Ovary (tissue), 3 donors: ENCODE measurements at regions not wholly inside any gene's neighbourhood (a gene's known extent, or its start where the extent isn't known, plus 50 kb on each side); places are given as distances from the start of the nearest gene placed in this dataset.

Experiments used
- CTCF ChIP-seq, 3 donors: fragments of 450-650 bp in 2 of 3; fragments of 200-600 bp in 1 of 3; IDR thresholded peaks; one replicate each; pipeline versions ENCODE4 v1.5.1 to v1.8.0; 2016 to 2022; ENCODE audit warnings: antibody characterized with exemption in 3 of 3, mild to moderate bottlenecking in 1 of 3
- EP300 ChIP-seq: sonication (generic); formaldehyde crosslinking; IDR thresholded peaks from one replicate; pipeline ENCODE4 v1.6.1; 2017; ENCODE audit warnings: antibody characterized with exemption
- POLR2A ChIP-seq: fragments of 450-650 bp; IDR thresholded peaks from one replicate; pipeline ENCODE4 v1.6.1; 2017; ENCODE audit warnings: antibody characterized with exemption, mild to moderate bottlenecking, moderate library complexity
- donor health status: DM: no; HTN: no; CAD: no.

DNA sequence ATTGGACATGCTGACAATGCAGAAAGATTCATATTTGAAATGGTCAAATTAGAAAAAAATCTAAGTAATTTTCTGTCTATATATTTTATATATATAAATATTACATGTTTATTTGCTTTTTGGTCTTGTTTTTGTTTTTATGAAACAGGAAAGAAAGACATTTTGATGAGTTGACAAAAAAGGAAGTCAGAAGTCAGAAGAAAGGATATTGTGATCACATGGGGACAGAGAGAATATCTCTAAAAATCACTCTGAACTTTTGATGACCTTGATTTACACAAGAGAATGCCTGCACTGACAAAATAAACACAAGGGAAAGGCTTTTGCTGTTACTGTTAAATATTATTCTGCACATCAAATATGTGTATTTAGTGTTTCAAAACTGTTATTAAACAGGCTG is 811.2 kb downstream of the SI start:
- TF ChIP-seq CTCF (IDR thresholded peaks at IDR 0.05) (no peak), POLR2A (no peak), EP300 (no peak)
